ENCODE measurements at regions not wholly inside any gene's neighbourhood (a gene's known extent, or its start where the extent isn't known, plus 50 kb on each side); places are given as distances from the start of the nearest gene placed in this dataset.

DNA sequence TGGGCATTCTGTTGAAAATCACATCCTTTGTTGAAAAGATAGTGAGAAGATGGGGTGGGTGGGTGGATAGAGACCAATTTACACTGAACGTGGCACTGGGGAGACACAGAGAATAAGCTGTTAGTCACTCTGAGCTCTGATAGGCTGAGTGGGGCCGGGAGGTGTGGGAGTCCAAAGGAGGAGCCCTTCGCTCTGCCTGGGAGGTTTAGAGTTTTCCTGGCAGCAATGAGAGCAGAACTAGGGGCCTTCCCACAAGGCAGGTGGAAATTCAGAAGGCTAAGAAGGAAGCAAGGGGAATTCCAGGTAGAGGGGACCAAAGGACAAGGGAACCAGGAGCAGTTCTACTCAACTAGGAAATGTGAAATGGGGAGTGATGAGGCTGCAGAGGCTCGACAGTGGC lies 272.7 kb downstream of the RPLP1 start:
- intact Hi-C loops (cut with DNase I; ENCODE audit: low total_unique reads), result no loop called here
- no peaks in the 10 kb centered on the region for H3K4me1 ChIP-seq
- H3K4me3 ChIP-seq, result no peak overlapping the region
- H3K27ac ChIP-seq, result no peak overlapping the region
- DNase-seq (ENCODE audit: low spot score in 2 of 2), result no peak
- no peaks in the 10 kb centered on the region for H3K9me3 ChIP-seq
- TF ChIP-seq POLR2AphosphoS5 (IDR thresholded peaks at IDR 0.05), result no peak
- no peak for TF ChIP-seq POLR2A (IDR thresholded peaks at IDR 0.05)
- TF ChIP-seq, protein P1, sequence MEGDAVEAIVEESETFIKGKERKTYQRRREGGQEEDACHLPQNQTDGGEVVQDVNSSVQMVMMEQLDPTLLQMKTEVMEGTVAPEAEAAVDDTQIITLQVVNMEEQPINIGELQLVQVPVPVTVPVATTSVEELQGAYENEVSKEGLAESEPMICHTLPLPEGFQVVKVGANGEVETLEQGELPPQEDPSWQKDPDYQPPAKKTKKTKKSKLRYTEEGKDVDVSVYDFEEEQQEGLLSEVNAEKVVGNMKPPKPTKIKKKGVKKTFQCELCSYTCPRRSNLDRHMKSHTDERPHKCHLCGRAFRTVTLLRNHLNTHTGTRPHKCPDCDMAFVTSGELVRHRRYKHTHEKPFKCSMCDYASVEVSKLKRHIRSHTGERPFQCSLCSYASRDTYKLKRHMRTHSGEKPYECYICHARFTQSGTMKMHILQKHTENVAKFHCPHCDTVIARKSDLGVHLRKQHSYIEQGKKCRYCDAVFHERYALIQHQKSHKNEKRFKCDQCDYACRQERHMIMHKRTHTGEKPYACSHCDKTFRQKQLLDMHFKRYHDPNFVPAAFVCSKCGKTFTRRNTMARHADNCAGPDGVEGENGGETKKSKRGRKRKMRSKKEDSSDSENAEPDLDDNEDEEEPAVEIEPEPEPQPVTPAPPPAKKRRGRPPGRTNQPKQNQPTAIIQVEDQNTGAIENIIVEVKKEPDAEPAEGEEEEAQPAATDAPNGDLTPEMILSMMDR (IDR thresholded peaks at IDR 0.05), result no peak
- no peaks in the 10 kb centered on the region for H3K36me3 ChIP-seq
- no peaks in the 10 kb centered on the region for H3K27me3 ChIP-seq

DNA sequence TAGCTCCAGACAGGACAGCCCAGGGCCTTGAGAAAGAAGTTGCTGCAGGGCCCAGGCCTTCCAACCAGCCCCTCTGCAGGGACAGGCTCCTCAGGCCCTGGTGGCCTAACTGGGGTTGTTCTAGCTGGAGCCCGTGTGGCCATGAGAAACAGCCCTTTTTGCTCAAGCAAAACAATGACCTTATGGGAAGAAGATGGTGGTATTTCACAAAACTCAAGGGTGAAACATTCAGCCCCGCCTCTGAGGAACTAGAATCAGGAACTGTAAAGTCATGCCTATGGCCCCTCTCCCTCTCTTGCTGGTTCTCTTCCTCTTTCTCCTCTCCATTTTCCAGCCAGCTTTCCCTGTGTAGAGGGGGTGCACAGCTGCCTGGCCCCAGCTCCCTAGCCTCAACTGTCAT lies 273.3 kb downstream of the RPLP1 start:
- no peak overlapping the region for H3K27ac ChIP-seq
- TF ChIP-seq, protein P1 (IDR thresholded peaks at IDR 0.05), result no peak
- TF ChIP-seq POLR2AphosphoS5 (IDR thresholded peaks at IDR 0.05) (no peak), POLR2A (IDR thresholded peaks at IDR 0.05) (no peak)
- H3K9me3 ChIP-seq, result no peaks in the 10 kb centered on the region
- intact Hi-C loops (cut with DNase I; ENCODE audit: low total_unique reads), result no loop called here
- no peak for DNase-seq (ENCODE audit: low spot score in 2 of 2)
- no peaks in the 10 kb centered on the region for H3K36me3 ChIP-seq
- H3K4me3 ChIP-seq, result no peak overlapping the region
- H3K27me3 ChIP-seq, result no peaks in the 10 kb centered on the region
- no peaks in the 10 kb centered on the region for H3K4me1 ChIP-seq

DNA sequence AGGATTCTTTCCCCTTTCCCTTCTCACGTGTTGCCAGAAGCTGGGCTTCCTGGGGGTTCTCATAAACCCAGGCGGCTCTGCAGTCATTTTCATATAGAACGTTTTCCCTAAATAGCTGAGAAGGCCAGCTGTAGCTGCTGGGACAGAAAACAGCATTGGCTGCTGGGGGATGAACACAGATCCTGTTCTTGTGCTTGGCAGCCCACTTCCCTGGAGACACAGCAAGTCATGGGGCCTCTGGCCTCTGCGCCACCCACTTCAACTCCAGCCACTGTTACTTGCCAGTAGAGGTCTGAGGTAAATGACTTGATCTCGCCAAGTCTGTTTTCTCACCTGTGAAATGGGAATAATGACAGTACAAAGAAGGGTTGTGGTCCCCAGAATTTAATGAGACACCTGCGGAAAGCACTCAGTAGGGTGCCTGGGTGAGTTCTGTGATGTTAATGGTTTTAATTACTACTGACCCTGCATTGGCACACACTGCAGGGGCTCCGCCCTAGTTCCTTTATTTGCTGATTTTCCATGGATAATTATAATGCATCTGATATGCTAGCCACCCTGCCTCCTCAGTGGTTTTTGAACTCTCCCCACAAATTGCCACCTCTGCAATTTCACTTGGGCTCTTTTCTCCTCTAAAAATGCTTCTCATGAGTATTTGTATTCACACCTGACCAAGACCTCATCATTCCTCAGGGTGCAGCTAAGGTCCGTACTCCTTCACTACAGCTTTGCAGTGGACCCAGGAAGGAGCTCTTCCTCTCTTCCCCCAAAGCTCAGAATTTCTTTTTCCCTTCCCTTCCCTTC lies 274.7 kb downstream of the RPLP1 start:
- DNase-seq (ENCODE audit: low spot score in 2 of 2), result no peak
- Histone ChIP-seq H3K27ac (no peak overlapping the region), H3K27me3 (no peaks in the 10 kb centered on the region), H3K4me1 (no peaks in the 10 kb centered on the region), H3K4me3 (no peak overlapping the region), H3K36me3 (no peaks in the 10 kb centered on the region), H3K9me3 (no peaks in the 10 kb centered on the region)
- intact Hi-C loops (cut with DNase I; ENCODE audit: low total_unique reads), result no loop called here
- TF ChIP-seq, protein P1 (IDR thresholded peaks at IDR 0.05), result no peak
- no peak for TF ChIP-seq POLR2A (IDR thresholded peaks at IDR 0.05)
- no peak for TF ChIP-seq POLR2AphosphoS5 (IDR thresholded peaks at IDR 0.05)

DNA sequence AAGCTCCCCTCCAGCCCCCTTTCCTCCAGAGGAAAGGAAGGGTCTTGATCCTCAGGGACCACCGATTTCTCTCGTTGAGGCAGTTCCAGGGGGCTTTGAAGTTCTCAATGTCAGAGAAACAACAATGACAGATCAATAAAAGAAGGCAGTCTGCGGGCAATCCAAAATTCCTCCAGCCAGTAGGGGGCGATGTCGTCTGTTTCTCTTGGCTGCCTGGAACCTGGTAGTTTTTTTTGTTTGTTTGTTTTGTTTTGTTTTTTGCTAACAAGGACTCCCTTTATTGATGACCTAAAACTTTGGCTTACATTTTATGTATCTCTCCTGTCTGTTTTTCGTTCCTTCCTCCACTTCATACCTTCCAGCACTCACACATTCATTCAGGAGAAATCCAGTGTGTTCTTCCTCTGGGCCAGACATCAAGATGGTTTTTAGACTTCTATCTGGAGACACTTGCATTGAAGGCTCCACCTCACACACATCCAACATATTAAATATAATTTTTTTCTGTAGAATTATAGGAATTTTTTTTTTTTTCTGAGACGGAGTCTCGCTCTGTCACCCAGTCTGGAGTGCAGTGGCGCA lies 276.6 kb downstream of the RPLP1 start:
- no peaks in the 10 kb centered on the region for H3K27me3 ChIP-seq
- DNase-seq (ENCODE audit: low spot score in 2 of 2), result no peak
- H3K27ac ChIP-seq, result no peak overlapping the region
- H3K9me3 ChIP-seq, result no peaks in the 10 kb centered on the region
- no peak overlapping the region for H3K4me3 ChIP-seq
- no peaks in the 10 kb centered on the region for H3K4me1 ChIP-seq
- TF ChIP-seq, protein P1 (IDR thresholded peaks at IDR 0.05), result peak in 2 of 3 donors; percentile 42 to 45
- TF ChIP-seq POLR2AphosphoS5 (IDR thresholded peaks at IDR 0.05), result no peak
- H3K36me3 ChIP-seq, result no peaks in the 10 kb centered on the region
- intact Hi-C loops (cut with DNase I; ENCODE audit: low total_unique reads), result no loop called here

DNA sequence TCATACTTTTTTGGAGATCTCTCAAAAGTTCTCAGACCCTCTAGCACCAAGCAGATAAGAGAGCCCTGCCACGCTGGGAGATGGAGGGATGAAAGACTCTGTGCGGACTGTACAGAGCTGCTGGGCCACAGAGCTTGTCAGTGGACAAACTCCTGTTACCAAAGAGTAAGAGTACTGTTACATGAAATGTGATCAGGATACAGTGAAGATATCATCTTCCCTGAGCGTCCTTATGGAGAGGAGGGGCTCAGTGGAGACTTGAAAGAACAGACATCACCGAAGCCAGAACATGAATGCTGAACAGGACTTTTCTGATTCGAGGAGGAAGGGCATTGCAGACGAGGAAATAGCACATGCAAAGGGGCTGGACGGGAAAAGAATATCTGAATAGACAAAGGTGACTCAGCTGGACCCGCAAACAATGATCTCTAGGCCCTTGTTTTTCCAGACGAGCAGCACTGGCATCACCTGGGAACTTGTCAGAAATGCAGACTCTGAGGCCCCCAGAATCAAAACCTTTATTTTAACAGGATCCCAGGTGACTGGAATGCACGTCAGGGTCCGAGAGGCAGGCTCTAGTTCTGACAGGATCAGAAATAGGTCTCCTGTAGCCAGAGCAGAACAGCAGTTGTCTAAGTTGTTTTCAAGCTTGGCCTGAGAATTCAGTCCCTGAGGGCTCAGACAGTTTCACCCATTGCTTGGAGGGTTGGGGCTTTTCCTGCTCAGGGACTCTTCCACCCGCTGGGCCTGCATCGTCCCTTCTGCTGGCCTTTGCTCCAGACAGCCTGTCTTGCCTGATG lies 277.9 kb downstream of the RPLP1 start:
- intact Hi-C loops (cut with DNase I; ENCODE audit: low total_unique reads), result no loop called here

More for the DNA sequence above, 277.9 kb downstream of the RPLP1 start:
- H3K27me3 ChIP-seq, result no peaks in the 10 kb centered on the region
- no peaks in the 10 kb centered on the region for H3K4me1 ChIP-seq
- TF ChIP-seq POLR2AphosphoS5 (IDR thresholded peaks at IDR 0.05) (no peak), POLR2A (IDR thresholded peaks at IDR 0.05) (no peak)
- TF ChIP-seq, protein P1 (IDR thresholded peaks at IDR 0.05), result no peak
- no peak overlapping the region for H3K27ac ChIP-seq
- no peak overlapping the region for H3K4me3 ChIP-seq
- DNase-seq (ENCODE audit: low spot score in 2 of 2), result no peak
- H3K36me3 ChIP-seq, result no peaks in the 10 kb centered on the region
- no peaks in the 10 kb centered on the region for H3K9me3 ChIP-seq
